HepG2 (cell line): ENCODE measurements at regions not wholly inside any gene's neighbourhood (a gene's known extent, or its start where the extent isn't known, plus 50 kb on each side); places are given as distances from the start of the nearest gene placed in this dataset.

Source experiments
- BHLHE40 ChIP-seq: IDR thresholded peaks from 2 replicates; pipeline ENCODE4 v1.6.1; 2011; ENCODE audit warnings: low read length, improper control_type of control experiment
- ELF3 ChIP-seq: IDR thresholded peaks from 2 replicates; pipeline ENCODE4 v1.6.1; 2016; ENCODE audit warnings: missing genetic modification reagents, missing compliant biosample characterization
- EP300 ChIP-seq, 3 experiments: sonication (generic) in 1 of 3; formaldehyde crosslinking in 1 of 3; IDR thresholded peaks; 2 replicates each; pipeline versions ENCODE4 v1.5.1 to v1.6.1; 2011 to 2020; ENCODE audit warnings: low read depth in 2 of 3, low read length in 2 of 3, borderline replicate concordance in 1 of 3, improper control_type of control experiment in 1 of 3, mild to moderate bottlenecking in 1 of 3, missing genetic modification reagents in 1 of 3, moderate library complexity in 1 of 3
- FOXA3 ChIP-seq: IDR thresholded peaks from 2 replicates; pipeline ENCODE4 v1.6.1; 2016; ENCODE audit warnings: missing genetic modification reagents, missing compliant biosample characterization
- FOXP1 ChIP-seq, 2 experiments: fragments of 450-650 bp in 1 of 2; IDR thresholded peaks; 2 replicates each; pipeline ENCODE4 v1.6.1; 2017 to 2018; ENCODE audit warnings: antibody characterized with exemption in 1 of 2
- MEF2D ChIP-seq: sonication (generic); formaldehyde crosslinking; IDR thresholded peaks from 2 replicates; pipeline ENCODE4 v1.5.1; 2020; ENCODE audit warnings: mild to moderate bottlenecking, missing genetic modification reagents
- MXI1 ChIP-seq: IDR thresholded peaks from 3 replicates; pipeline ENCODE4 v1.6.1; 2012; ENCODE audit warnings: low read depth, low read length, inconsistent platforms, borderline replicate concordance
- PRDM10 ChIP-seq: sonication (generic); formaldehyde crosslinking; IDR thresholded peaks from 2 replicates; pipeline ENCODE4 v1.4.0; 2020; ENCODE audit warnings: low read depth, missing genetic modification reagents
- RXRB ChIP-seq: IDR thresholded peaks from 2 replicates; pipeline ENCODE4 v1.6.1; 2016; ENCODE audit warnings: borderline replicate concordance, missing genetic modification reagents, missing compliant biosample characterization
- SAP130 ChIP-seq: IDR thresholded peaks from 2 replicates; pipeline ENCODE4 v1.6.1; 2016; ENCODE audit warnings: low read depth
- SOX13 ChIP-seq, 3 experiments: fragments of 450-650 bp in 1 of 3; sonication (generic) in 1 of 3; formaldehyde crosslinking in 1 of 3; IDR thresholded peaks in 2 of 3; conservative IDR thresholded peaks in 1 of 3; 2 replicates each; pipeline versions ENCODE4 v1.5.0 to v1.6.1; 2016 to 2020; ENCODE audit warnings: antibody characterized with exemption in 1 of 3, mild to moderate bottlenecking in 1 of 3, missing compliant biosample characterization in 1 of 3, missing genetic modification reagents in 1 of 3, moderate library complexity in 1 of 3
- TEAD3 ChIP-seq: optimal IDR thresholded peaks from 2 replicates; pipeline ENCODE3; 2016; ENCODE audit warnings: borderline replicate concordance
- ZNF569 ChIP-seq: sonication (generic); formaldehyde crosslinking; IDR thresholded peaks from 2 replicates; pipeline ENCODE4 v1.5.0; 2020; ENCODE audit warnings: mild to moderate bottlenecking, missing genetic modification reagents, moderate library complexity, borderline replicate concordance
- ZNF816 ChIP-seq: sonication (generic); formaldehyde crosslinking; IDR thresholded peaks from 2 replicates; pipeline ENCODE4 v1.8.0; 2022; ENCODE audit warnings: missing genetic modification reagents, mild to moderate bottlenecking, borderline replicate concordance
- ZZZ3 ChIP-seq: sonication (generic); formaldehyde crosslinking; IDR thresholded peaks from 2 replicates; pipeline ENCODE4 v1.4.0; 2020; ENCODE audit warnings: missing genetic modification reagents, mild to moderate bottlenecking, borderline replicate concordance

- TF ChIP-seq ZNF816 (CRISPR knock-in tag) (0 out of 2 replicates have a peak, but pooled peaks have one; percentile 24), SOX13 (IDR thresholded peaks at IDR 0.05) (0 out of 2 replicates have a peak, but pooled peaks have one; percentile 25), SOX13 (CRISPR knock-in tag; conservative IDR thresholded peaks at IDR 0.05 in 1 of 2, IDR thresholded peaks at IDR 0.05 in 1 of 2) (peak in 1 of 2 experiments; percentile 44; a peak in 1 of 4 replicates), BHLHE40 (no peak), PRDM10 (no peak), EP300 (IDR thresholded peaks at IDR 0.05; ENCODE audit: low read depth in 2 of 2, low read length in 2 of 2) (0 out of 4 replicates have a peak, but pooled peaks of 1 of the 2 experiments have one; percentile 19), EP300 (CRISPR knock-in tag; IDR thresholded peaks at IDR 0.05; ENCODE audit: borderline replicate concordance) (no peak), MXI1 (no peak), RXRB (CRISPR knock-in tag) (peak; percentile 25; the same call in 1 of the 2 replicates), TEAD3 (CRISPR knock-in tag) (peak; percentile 10), FOXP1 (IDR thresholded peaks at IDR 0.05) (no peak), FOXP1 (CRISPR knock-in tag; IDR thresholded peaks at IDR 0.05) (peak; percentile 31; the same call in 1 of the 2 replicates), ZNF569 (CRISPR knock-in tag) (no peak), SAP130 (CRISPR knock-in tag) (peak; percentile 27; the same call in 1 of the 2 replicates), MEF2D (0 out of 2 replicates have a peak, but pooled peaks have one; percentile 33), ELF3 (CRISPR knock-in tag) (0 out of 2 replicates have a peak, but pooled peaks have one; percentile 14), FOXA3 (0 out of 2 replicates have a peak, but pooled peaks have one; percentile 18), ZZZ3 (CRISPR knock-in tag) (no peak)
These were observed 82.1 kb upstream of the POMGNT2 start (continued) for GRCh38 chr3:43187836-43188479.
